ENCODE measurements at regions not wholly inside any gene's neighbourhood (a gene's known extent, or its start where the extent isn't known, plus 50 kb on each side); places are given as distances from the start of the nearest gene placed in this dataset.

DNA sequence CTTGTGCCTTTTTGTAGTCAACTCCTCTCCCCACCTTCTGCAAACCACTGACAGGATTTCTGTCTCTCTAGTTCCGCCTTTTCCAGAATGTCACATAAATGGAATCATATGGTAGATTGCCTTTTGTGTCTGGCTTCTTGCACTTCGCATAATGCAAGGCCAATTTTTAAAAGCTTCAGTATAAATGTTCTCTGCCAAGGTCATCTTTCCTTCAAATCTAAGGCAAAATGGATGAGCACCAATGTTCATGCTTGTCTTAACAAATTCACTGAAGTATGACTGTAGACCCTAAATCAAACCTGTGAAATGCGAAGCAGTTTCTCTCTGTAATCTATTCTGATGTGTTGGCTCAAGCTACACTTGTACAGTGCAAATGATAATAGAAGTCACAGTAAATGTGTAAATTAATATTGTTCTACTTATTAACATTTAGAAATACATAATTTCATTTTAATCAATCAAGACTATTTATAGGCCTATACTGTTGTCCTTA lies 92.8 kb upstream of the GLS start:
- no peak for TF ChIP-seq CTCF (IDR thresholded peaks at IDR 0.05; ENCODE audit: low read depth, low read length)
- TF ChIP-seq, protein P1, sequence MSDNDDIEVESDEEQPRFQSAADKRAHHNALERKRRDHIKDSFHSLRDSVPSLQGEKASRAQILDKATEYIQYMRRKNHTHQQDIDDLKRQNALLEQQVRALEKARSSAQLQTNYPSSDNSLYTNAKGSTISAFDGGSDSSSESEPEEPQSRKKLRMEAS (IDR thresholded peaks at IDR 0.05; ENCODE audit: low read depth, low read length) = no peak
- no peak for TF ChIP-seq POLR2A (IDR thresholded peaks at IDR 0.05; ENCODE audit: extremely low read depth, insufficient read length)
- TF ChIP-seq MYC (IDR thresholded peaks at IDR 0.05; ENCODE audit: low read depth, low read length) = no peak
- H3K4me3 ChIP-seq (ENCODE audit: low read depth, low read length) = no peak overlapping the region
- no peak for DNase-seq (ENCODE audit: low read depth)

DNA sequence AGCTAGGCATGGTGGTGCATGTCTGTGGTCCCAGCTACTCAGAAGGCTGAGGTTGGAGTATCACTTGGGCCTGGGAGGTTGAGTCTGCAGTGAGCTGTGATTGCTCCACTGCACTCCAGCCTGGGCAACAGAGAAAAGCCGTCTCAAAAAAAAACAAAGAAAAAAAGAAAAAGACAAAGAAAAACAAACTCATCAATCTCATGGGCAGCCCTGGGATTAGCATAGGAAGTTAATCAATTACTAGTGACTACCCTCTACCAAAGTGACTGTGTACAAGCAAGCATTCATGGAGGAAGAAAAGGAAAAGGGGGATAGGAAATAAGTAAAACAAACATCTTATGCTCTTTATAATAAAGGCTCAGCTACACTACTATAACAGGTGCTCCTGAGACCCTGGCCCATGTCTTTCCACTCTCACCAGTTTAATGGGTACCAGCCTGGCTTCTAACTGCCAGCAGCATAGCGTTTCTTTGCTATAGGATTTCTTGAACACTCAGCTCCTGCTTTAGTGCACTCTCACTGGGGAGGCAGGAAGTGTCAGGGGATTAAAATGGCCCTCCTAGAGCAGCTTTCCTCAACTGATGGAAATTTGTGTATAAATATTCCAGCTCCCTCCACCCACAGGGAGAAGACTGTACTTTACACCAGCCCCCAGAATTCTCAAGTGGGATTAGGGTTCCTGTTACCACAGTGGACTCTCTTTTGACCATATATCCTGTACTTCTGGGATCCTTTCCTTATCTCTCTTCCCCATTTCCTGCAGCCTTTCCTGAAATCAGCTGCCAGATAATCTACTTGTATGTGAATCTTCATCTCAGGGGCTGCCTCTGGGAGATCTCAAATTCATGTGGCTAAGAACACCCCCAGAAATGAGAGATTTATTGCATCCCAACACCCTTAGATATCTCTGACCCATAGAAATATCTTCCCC lies 91.3 kb upstream of the GLS start:
- TF ChIP-seq, protein P1 (IDR thresholded peaks at IDR 0.05; ENCODE audit: low read depth, low read length) = no peak
- TF ChIP-seq MYC (IDR thresholded peaks at IDR 0.05; ENCODE audit: low read depth, low read length) = no peak
- TF ChIP-seq CTCF (IDR thresholded peaks at IDR 0.05; ENCODE audit: low read depth, low read length) = no peak
- no peak for TF ChIP-seq POLR2A (IDR thresholded peaks at IDR 0.05; ENCODE audit: extremely low read depth, insufficient read length)
- DNase-seq (ENCODE audit: low read depth) = no peak
- no peak overlapping the region for H3K4me3 ChIP-seq (ENCODE audit: low read depth, low read length)

GRCh38 chr2:190791347-190791975 lies 89.2 kb upstream of the GLS start:
- TF ChIP-seq CTCF (IDR thresholded peaks at IDR 0.05; ENCODE audit: low read depth, low read length) (no peak), MYC (IDR thresholded peaks at IDR 0.05; ENCODE audit: low read depth, low read length) (no peak), POLR2A (IDR thresholded peaks at IDR 0.05; ENCODE audit: extremely low read depth, insufficient read length) (no peak)
- TF ChIP-seq, protein P1 (IDR thresholded peaks at IDR 0.05; ENCODE audit: low read depth, low read length) = no peak
- H3K4me3 ChIP-seq (ENCODE audit: low read depth, low read length) = no peak overlapping the region
- peak; percentile 64 for DNase-seq (ENCODE audit: low read depth)

DNA sequence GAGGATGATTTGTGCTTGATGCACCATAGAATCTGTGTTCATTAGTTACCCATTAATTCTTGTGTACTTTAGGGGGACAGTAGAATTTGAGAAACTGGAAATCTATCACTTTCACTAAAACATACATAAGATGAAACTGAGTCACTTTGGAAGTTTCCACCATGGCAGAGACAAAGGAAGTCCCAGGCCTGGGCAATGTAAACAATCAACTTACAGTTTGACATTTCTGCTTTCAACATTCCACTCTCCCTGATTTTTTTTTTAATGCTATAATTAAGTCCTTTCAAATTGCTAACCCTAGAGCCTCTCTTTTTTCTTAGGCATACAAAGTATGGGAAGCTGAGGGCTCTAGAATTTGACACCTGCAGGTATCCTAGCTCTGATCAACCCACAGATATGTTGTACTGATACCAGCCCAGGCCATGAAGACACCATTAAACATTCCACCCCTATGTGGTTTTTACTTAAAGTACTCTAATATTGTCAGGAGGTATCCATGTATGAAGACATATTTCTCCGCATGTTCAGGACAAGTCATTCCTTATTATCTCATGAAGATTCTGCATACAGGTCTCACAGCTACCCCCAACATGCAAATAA lies 88.5 kb upstream of the GLS start:
- no peak for TF ChIP-seq POLR2A (IDR thresholded peaks at IDR 0.05; ENCODE audit: extremely low read depth, insufficient read length)
- TF ChIP-seq, protein P1 (IDR thresholded peaks at IDR 0.05; ENCODE audit: low read depth, low read length) = no peak
- no peak for TF ChIP-seq CTCF (IDR thresholded peaks at IDR 0.05; ENCODE audit: low read depth, low read length)
- TF ChIP-seq MYC (IDR thresholded peaks at IDR 0.05; ENCODE audit: low read depth, low read length) = no peak
- no peak for DNase-seq (ENCODE audit: low read depth)
- H3K4me3 ChIP-seq (ENCODE audit: low read depth, low read length) = no peak overlapping the region

GRCh38 chr2:190792956-190793888 lies 87.4 kb upstream of the GLS start:
- no peak overlapping the region for H3K4me3 ChIP-seq (ENCODE audit: low read depth, low read length)
- TF ChIP-seq, protein P1 (IDR thresholded peaks at IDR 0.05; ENCODE audit: low read depth, low read length) = no peak
- no peak for TF ChIP-seq CTCF (IDR thresholded peaks at IDR 0.05; ENCODE audit: low read depth, low read length)
- no peak for TF ChIP-seq POLR2A (IDR thresholded peaks at IDR 0.05; ENCODE audit: extremely low read depth, insufficient read length)
- TF ChIP-seq MYC (IDR thresholded peaks at IDR 0.05; ENCODE audit: low read depth, low read length) = no peak
- no peak for DNase-seq (ENCODE audit: low read depth)

Measured in NB4 (cell line).